H9 (cell line): ENCODE measurements at regions not wholly inside any gene's neighbourhood (a gene's known extent, or its start where the extent isn't known, plus 50 kb on each side); places are given as distances from the start of the nearest gene placed in this dataset.

Source experiments
- DNase-seq: peaks from one replicate; pipeline ENCODE4 v3.0.0-alpha.2; 2017
- H2AFZ ChIP-seq: one replicate; pipeline ENCODE4 v1.6.1; 2013; ENCODE audit warnings: mild to moderate bottlenecking, low read length, control low read depth, moderate library complexity
- H2AK5ac ChIP-seq: 2 replicates; pipeline ENCODE4 v1.6.1; 2013; ENCODE audit warnings: low read length, control low read depth, mixed read lengths; ENCODE audit not compliant: insufficient read length
- H2BK120ac ChIP-seq: one replicate; pipeline ENCODE4 v1.6.1; 2013; ENCODE audit warnings: low read depth, mild to moderate bottlenecking, low read length, control low read depth, inconsistent platforms; ENCODE audit not compliant: poor library complexity, severe bottlenecking
- H2BK12ac ChIP-seq: 2 replicates; pipeline ENCODE4 v1.6.1; 2013; ENCODE audit warnings: low read length, control low read depth, mixed read lengths, low read depth; ENCODE audit not compliant: insufficient read length
- H2BK15ac ChIP-seq: 2 replicates; pipeline ENCODE4 v1.6.1; 2013; ENCODE audit warnings: low read depth, low read length, control low read depth
- H2BK20ac ChIP-seq: one replicate; pipeline ENCODE4 v1.6.1; 2013; ENCODE audit warnings: low read depth, mild to moderate bottlenecking, low read length, control low read depth, inconsistent platforms; ENCODE audit not compliant: poor library complexity, severe bottlenecking
- H2BK5ac ChIP-seq: 2 replicates; pipeline ENCODE4 v1.6.1; 2013; ENCODE audit warnings: low read length, control low read depth, mixed read lengths; ENCODE audit not compliant: insufficient read length
- H3K14ac ChIP-seq: 2 replicates; pipeline ENCODE4 v1.6.1; 2013; ENCODE audit warnings: low read length, control low read depth; ENCODE audit not compliant: insufficient read depth
- H3K18ac ChIP-seq: 2 replicates; pipeline ENCODE4 v1.6.1; 2013; ENCODE audit warnings: low read depth, mild to moderate bottlenecking, mixed read lengths, low read length, control low read depth; ENCODE audit not compliant: insufficient read length
- H3K23ac ChIP-seq: 2 replicates; pipeline ENCODE4 v1.6.1; 2013; ENCODE audit warnings: low read length, control low read depth, mixed read lengths, low read depth; ENCODE audit not compliant: insufficient read length
- H3K23me2 ChIP-seq: 2 replicates; pipeline ENCODE4 v1.6.1; 2013; ENCODE audit warnings: low read depth, mild to moderate bottlenecking, mixed read lengths, low read length, control low read depth; ENCODE audit not compliant: insufficient read length, poor library complexity, severe bottlenecking
- H3K27ac ChIP-seq: 2 replicates; pipeline ENCODE4 v1.5.1; 2013; ENCODE audit warnings: low read length, control low read depth, mixed read lengths, low read depth; ENCODE audit not compliant: insufficient read length
- H3K27me3 ChIP-seq: 2 replicates; pipeline ENCODE4 v1.6.1; 2013; ENCODE audit warnings: low read length, control low read depth, inconsistent platforms; ENCODE audit not compliant: insufficient read depth
- H3K4ac ChIP-seq: 2 replicates; pipeline ENCODE4 v1.6.1; 2013; ENCODE audit warnings: low read depth, mild to moderate bottlenecking, control low read depth, inconsistent platforms, low read length, moderate library complexity
- H3K4me1 ChIP-seq: 2 replicates; pipeline ENCODE4 v1.6.1; 2013; ENCODE audit warnings: low read length, control low read depth, inconsistent platforms; ENCODE audit not compliant: insufficient read depth
- H3K4me2 ChIP-seq: 2 replicates; pipeline ENCODE4 v1.6.1; 2013; ENCODE audit warnings: low read length, control low read depth, mixed read lengths; ENCODE audit not compliant: insufficient read length, insufficient read depth
- H3K56ac ChIP-seq: 2 replicates; pipeline ENCODE4 v1.6.1; 2013; ENCODE audit warnings: low read depth, mild to moderate bottlenecking, mixed read lengths, low read length, control low read depth; ENCODE audit not compliant: insufficient read length
- H3K79me1 ChIP-seq: 2 replicates; pipeline ENCODE4 v1.6.1; 2013; ENCODE audit warnings: low read depth, mild to moderate bottlenecking, moderate library complexity, low read length, control low read depth, inconsistent platforms; ENCODE audit not compliant: insufficient read depth, poor library complexity, severe bottlenecking
- H3K79me2 ChIP-seq: 2 replicates; pipeline ENCODE4 v1.6.1; 2013; ENCODE audit warnings: low read length, control low read depth, inconsistent platforms; ENCODE audit not compliant: insufficient read depth
- H3K9ac ChIP-seq: 2 replicates; pipeline ENCODE4 v1.6.1; 2013; ENCODE audit warnings: low read length, control low read depth, mixed read lengths; ENCODE audit not compliant: insufficient read length; ENCODE audit errors: extremely low read depth
- H3K9me3 ChIP-seq: one replicate; pipeline ENCODE4 v1.6.1; 2013; ENCODE audit warnings: low read depth, low read length, inconsistent platforms; ENCODE audit not compliant: control insufficient read depth
- H3T11ph ChIP-seq: one replicate; pipeline ENCODE4 v1.6.1; 2013; ENCODE audit warnings: mild to moderate bottlenecking, low read length, control low read depth, inconsistent platforms
- H4K20me1 ChIP-seq: one replicate; pipeline ENCODE4 v1.6.1; 2013; ENCODE audit not compliant: control insufficient read depth, insufficient read length, insufficient read depth
- H4K5ac ChIP-seq: 2 replicates; pipeline ENCODE4 v1.6.1; 2013; ENCODE audit warnings: low read depth, mild to moderate bottlenecking, mixed read lengths, low read length, control low read depth; ENCODE audit not compliant: insufficient read length
- H4K8ac ChIP-seq: replicated peaks from 2 replicates; pipeline ENCODE4 v1.6.1; 2013; ENCODE audit warnings: low read length, control low read depth, mixed read lengths, low read depth; ENCODE audit not compliant: insufficient read length
- H4K91ac ChIP-seq: 2 replicates; pipeline ENCODE4 v1.6.1; 2013; ENCODE audit warnings: low read depth, mild to moderate bottlenecking, moderate library complexity, mixed read lengths, low read length, control low read depth; ENCODE audit not compliant: insufficient read length
- H3K27ac Mint-ChIP-seq, 3 experiments: 2 replicates in 2 of 3; 3 replicates in 1 of 3; pipeline ENCODE4 v1.8.0; 2020 to 2021; ENCODE audit warnings: mixed read lengths in 3 of 3, mild to moderate bottlenecking in 1 of 3, moderate library complexity in 1 of 3
- H3K27me3 Mint-ChIP-seq: 2 replicates; pipeline ENCODE4 v1.8.0; 2021; ENCODE audit warnings: low read depth, mild to moderate bottlenecking, moderate library complexity, mixed read lengths
- H3K36me3 Mint-ChIP-seq, 3 experiments: 2 replicates in 2 of 3; 3 replicates in 1 of 3; pipeline ENCODE4 v1.8.0; 2020 to 2021; ENCODE audit warnings: low read depth in 3 of 3, mixed read lengths in 3 of 3; ENCODE audit not compliant: insufficient read depth in 1 of 3
- H3K4me1 Mint-ChIP-seq, 2 experiments: 2 replicates each; pipeline ENCODE4 v1.8.0; 2020; ENCODE audit warnings: mixed read lengths in 2 of 2
- H3K4me3 Mint-ChIP-seq, 2 experiments: 2 replicates in 1 of 2; 3 replicates in 1 of 2; pipeline ENCODE4 v1.8.0; 2020 to 2021; ENCODE audit warnings: mild to moderate bottlenecking in 2 of 2, mixed read lengths in 2 of 2, moderate library complexity in 1 of 2
- H3K9me3 Mint-ChIP-seq, 2 experiments: 2 replicates in 1 of 2; 3 replicates in 1 of 2; pipeline ENCODE4 v1.8.0; 2020; ENCODE audit warnings: mild to moderate bottlenecking in 2 of 2, mixed read lengths in 2 of 2, moderate library complexity in 1 of 2
- WGBS: extraction: QIAGEN DNeasy Blood & Tissue Kit; methylation state at CpG from one replicate; pipeline ENCODE4 v1.1.7; 2013; ENCODE audit warnings: missing lambda C conversion rate, low lambda C conversion rate, mixed read lengths; ENCODE audit not compliant: insufficient read length; ENCODE audit errors: extremely low coverage; 5-methylcytosine and 5-hydroxymethylcytosine counted together
- TF ChIP-seq, protein P1 (sequence below): fragments of 200-600 bp; sonication (generic); conservative IDR thresholded peaks from 3 replicates; pipeline ENCODE4 v1.8.0; 2021; ENCODE audit warnings: antibody characterized with exemption, mild to moderate bottlenecking

DNA sequence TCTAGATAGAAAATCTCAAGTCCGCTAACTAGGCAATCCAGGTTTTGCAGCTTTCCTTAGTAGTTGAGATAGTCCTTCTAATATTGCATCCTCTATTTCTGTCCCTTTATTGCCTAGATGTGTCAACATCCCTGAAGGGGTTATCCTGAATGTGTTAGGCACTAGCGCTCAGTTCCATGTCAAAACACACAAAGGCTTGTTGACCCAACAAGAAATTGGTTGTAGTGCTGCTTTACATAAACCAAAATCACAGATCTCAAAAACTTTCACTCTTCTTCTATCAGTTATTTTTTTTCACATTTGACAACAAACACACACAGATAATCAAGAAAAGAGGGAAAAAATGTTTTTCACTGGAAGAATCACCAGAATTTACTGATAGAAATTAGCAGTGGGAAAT, 51.4 kb upstream of the SOX2 start:
- no peak overlapping the region for H3K4ac ChIP-seq
- no peak overlapping the region for H3K9ac ChIP-seq
- H3K27ac ChIP-seq: no peak overlapping the region
- H2AFZ ChIP-seq: no peak overlapping the region
- WGBS: no CpG with 5 or more reads among the region's 2 CpGs
- H3K23ac ChIP-seq: no peak overlapping the region
- H4K5ac ChIP-seq: no peak overlapping the region
- H3K4me1 ChIP-seq: no peaks in the 10 kb centered on the region
- Mint-ChIP-seq H3K4me1 (no peaks in the 10 kb centered on the region), H3K36me3 (no peaks in the 10 kb centered on the region), H3K4me3 (no peak overlapping the region), H3K27me3 (no peaks in the 10 kb centered on the region), H3K27ac (no peak overlapping the region), H3K9me3 (no peaks in the 10 kb centered on the region)
- no peak overlapping the region for H2AK5ac ChIP-seq
- H3K4me2 ChIP-seq: no peak overlapping the region
- no peak overlapping the region for H2BK5ac ChIP-seq
- H3K23me2 ChIP-seq: no peaks in the 10 kb centered on the region
- H3K56ac ChIP-seq: no peak overlapping the region
- H3K79me1 ChIP-seq: no peaks in the 10 kb centered on the region
- H2BK15ac ChIP-seq: no peak overlapping the region
- no peak overlapping the region for H2BK12ac ChIP-seq
- H3K9me3 ChIP-seq: no peaks in the 10 kb centered on the region
- H4K91ac ChIP-seq: no peak overlapping the region
- H3K79me2 ChIP-seq: no peaks in the 10 kb centered on the region
- H3K14ac ChIP-seq: no peak overlapping the region
- H3K18ac ChIP-seq: no peak overlapping the region
- no peak overlapping the region for H3T11ph ChIP-seq
- H4K20me1 ChIP-seq: no peaks in the 10 kb centered on the region
- TF ChIP-seq, protein P1, sequence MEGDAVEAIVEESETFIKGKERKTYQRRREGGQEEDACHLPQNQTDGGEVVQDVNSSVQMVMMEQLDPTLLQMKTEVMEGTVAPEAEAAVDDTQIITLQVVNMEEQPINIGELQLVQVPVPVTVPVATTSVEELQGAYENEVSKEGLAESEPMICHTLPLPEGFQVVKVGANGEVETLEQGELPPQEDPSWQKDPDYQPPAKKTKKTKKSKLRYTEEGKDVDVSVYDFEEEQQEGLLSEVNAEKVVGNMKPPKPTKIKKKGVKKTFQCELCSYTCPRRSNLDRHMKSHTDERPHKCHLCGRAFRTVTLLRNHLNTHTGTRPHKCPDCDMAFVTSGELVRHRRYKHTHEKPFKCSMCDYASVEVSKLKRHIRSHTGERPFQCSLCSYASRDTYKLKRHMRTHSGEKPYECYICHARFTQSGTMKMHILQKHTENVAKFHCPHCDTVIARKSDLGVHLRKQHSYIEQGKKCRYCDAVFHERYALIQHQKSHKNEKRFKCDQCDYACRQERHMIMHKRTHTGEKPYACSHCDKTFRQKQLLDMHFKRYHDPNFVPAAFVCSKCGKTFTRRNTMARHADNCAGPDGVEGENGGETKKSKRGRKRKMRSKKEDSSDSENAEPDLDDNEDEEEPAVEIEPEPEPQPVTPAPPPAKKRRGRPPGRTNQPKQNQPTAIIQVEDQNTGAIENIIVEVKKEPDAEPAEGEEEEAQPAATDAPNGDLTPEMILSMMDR: no peak
- H3K27me3 ChIP-seq: no peaks in the 10 kb centered on the region
- H2BK120ac ChIP-seq: no peak overlapping the region
- H2BK20ac ChIP-seq: no peak overlapping the region
- H4K8ac ChIP-seq: no peak overlapping the region
- no peak for DNase-seq
